Motor neuron (in vitro differentiated cells): ENCODE measurements at regions not wholly inside any gene's neighbourhood (a gene's known extent, or its start where the extent isn't known, plus 50 kb on each side); places are given as distances from the start of the nearest gene placed in this dataset.

Experiments
- ATAC-seq, 8 experiments: fragments of 200-7000 bp; cut with Tn5 transposase; replicated peaks in 6 of 8; 2 replicates each; pipeline ENCODE4 v1.8.0; 2021; ENCODE audit warnings: mild to moderate bottlenecking in 8 of 8, moderate library complexity in 8 of 8
- H3K27ac ChIP-seq, 2 donors: fragments of 250-450 bp; sonication (Bioruptor Pico); 2 replicates each; pipeline ENCODE4 v1.9.0; 2021; ENCODE audit warnings: antibody characterized with exemption in 2 of 2, mild to moderate bottlenecking in 2 of 2, moderate library complexity in 1 of 2
- H3K4me1 ChIP-seq, 2 donors: fragments of 250-450 bp; sonication (Bioruptor Pico); replicated peaks in 1 of 2; 2 replicates each; pipeline ENCODE4 v1.6.1; 2021; ENCODE audit warnings: antibody characterized with exemption in 2 of 2, mild to moderate bottlenecking in 2 of 2, moderate library complexity in 1 of 2
- H3K4me3 ChIP-seq, 5 donors: fragments of 250-450 bp; sonication (Bioruptor Pico); 2 replicates each; pipeline ENCODE4 v1.9.0; 2021; ENCODE audit warnings: antibody characterized with exemption in 5 of 5, mild to moderate bottlenecking in 5 of 5, moderate library complexity in 4 of 5
- WGBS, 10 experiments: fragments of 450-650 bp; shearing (Covaris generic); methylation state at CpG; one replicate each; pipeline ENCODE4 v1.0.0; 2022; 5-methylcytosine and 5-hydroxymethylcytosine counted together
- in situ Hi-C, 9 experiments: fragments of 400-800 bp; cut with MboI; loops; one replicate each; pipeline ENCODE4 v1.15.0; 2021; ENCODE audit warnings: low sequenced_read_pairs in 9 of 9, low pct_unique_long_range_greater_than_20kb in 2 of 9; ENCODE audit not compliant: unreplicated experiment in 9 of 9

GRCh38 chr1:94727846-94728715 is 92.1 kb upstream of the SLC44A3 start:
- no peak overlapping the region for H3K4me3 ChIP-seq
- no peaks in the 10 kb centered on the region for H3K4me1 ChIP-seq
- 7 to 96% (median 60%) methylated on average over 1 to 7 of the region's 7 CpGs; no CpG with 5 or more reads in 1 of the 10 experiments for WGBS, 10 experiments
- in situ Hi-C loops, result no loop called here
- peak in 3 of 8 experiments; percentile 38 to 61 (median 52) for ATAC-seq
- no peak overlapping the region for H3K27ac ChIP-seq

DNA sequence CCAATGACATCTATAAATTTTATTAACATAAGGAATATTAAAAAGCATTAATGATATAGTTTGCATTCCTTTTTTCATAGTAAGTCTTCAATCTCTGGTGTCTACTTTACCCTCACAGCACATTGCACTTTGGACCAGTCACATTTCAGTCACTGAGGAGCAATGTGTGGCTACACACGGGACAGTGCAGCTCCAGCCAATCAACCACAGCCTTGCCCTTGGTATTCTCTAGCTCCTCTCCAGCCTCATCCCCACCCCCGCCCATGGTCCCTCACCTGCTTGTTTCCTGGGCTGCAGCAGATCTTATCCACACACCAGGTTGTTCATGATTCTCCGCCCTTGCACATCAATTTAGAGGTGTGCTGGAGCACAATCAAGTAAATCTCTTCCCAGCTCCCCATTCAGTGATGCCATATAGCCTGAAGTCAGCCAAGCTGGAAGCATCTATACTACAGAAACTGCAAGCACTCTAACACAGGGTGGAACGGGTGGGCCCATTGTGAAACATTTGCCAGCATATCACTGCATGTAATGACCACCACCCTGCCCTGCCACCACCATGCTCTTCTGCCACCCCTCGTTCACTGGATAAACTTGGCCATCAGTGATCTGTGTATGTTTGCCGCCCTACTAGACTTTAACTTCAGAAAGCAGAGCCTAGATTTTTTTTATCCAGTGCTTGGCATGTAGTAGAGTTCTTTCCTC is 93.0 kb upstream of the SLC44A3 start:
- 33 to 100% (median 64%) methylated on average over 1 to 5 of the region's 6 CpGs; no CpG with 5 or more reads in 1 of the 10 experiments for WGBS, 10 experiments
- peak in 1 of 8 experiments; percentile 33 for ATAC-seq

GRCh38 chr1:94725566-94725965 is 94.6 kb upstream of the SLC44A3 start:
- no peak for ATAC-seq
- H3K27ac ChIP-seq, result no peak overlapping the region
- H3K4me1 ChIP-seq, result no peaks in the 10 kb centered on the region
- WGBS, 10 experiments, result 75 to 100% (median 86%) methylated on average over 1 to 3 of the region's 3 CpGs; no CpG with 5 or more reads in 3 of the 10 experiments
- no peak overlapping the region for H3K4me3 ChIP-seq
- in situ Hi-C loops, result no loop called here

More for the DNA sequence above, 93.0 kb upstream of the SLC44A3 start:
- H3K27ac ChIP-seq, result no peak overlapping the region
- H3K4me1 ChIP-seq, result no peaks in the 10 kb centered on the region
- H3K4me3 ChIP-seq, result no peak overlapping the region
- in situ Hi-C loops, result no loop called here

- WGBS, 10 experiments, result 73 to 80% (median 77%) methylated on average over 1 to 6 of the region's 6 CpGs; no CpG with 5 or more reads in 6 of the 10 experiments
- in situ Hi-C loops, result no loop called here
- ATAC-seq, result peak in 4 of 8 experiments; percentile 6 to 33 (median 23)
These were observed 96.3 kb upstream of the SLC44A3 start for GRCh38 chr1:94723894-94724293.

DNA sequence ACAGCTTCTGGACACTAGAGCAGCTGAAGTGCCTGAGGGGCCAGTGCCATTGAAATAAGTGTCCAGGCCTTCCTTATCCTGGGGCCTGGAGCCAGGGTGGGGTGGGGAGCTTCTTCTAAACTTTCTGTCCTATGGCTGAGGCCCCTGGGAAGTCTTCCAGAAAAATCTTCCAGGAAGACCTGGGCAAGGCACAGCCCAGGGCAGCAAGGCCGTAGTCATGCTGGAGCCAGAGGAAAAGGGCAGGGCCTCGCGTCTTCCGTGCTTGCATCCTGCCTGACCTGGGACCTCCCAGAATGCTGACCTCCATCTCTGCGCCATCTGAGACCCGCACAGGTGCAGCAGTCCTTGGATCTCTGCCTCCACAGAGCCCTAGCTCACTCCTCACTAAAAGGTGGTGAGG is 96.7 kb upstream of the SLC44A3 start:
- no peak overlapping the region for H3K4me3 ChIP-seq
- peak in 2 of 8 experiments; percentile 48 to 62 for ATAC-seq
- no peak overlapping the region for H3K27ac ChIP-seq
- in situ Hi-C loops, result no loop called here
- H3K4me1 ChIP-seq, result no peaks in the 10 kb centered on the region
- WGBS, 10 experiments, result 83 to 100% (median 90%) methylated on average over 2 to 6 of the region's 6 CpGs; no CpG with 5 or more reads in 5 of the 10 experiments

More at GRCh38 chr1:94723894-94724293, 96.3 kb upstream of the SLC44A3 start:
- Histone ChIP-seq H3K4me3 (no peak overlapping the region), H3K27ac (no peak overlapping the region), H3K4me1 (no peaks in the 10 kb centered on the region)

DNA sequence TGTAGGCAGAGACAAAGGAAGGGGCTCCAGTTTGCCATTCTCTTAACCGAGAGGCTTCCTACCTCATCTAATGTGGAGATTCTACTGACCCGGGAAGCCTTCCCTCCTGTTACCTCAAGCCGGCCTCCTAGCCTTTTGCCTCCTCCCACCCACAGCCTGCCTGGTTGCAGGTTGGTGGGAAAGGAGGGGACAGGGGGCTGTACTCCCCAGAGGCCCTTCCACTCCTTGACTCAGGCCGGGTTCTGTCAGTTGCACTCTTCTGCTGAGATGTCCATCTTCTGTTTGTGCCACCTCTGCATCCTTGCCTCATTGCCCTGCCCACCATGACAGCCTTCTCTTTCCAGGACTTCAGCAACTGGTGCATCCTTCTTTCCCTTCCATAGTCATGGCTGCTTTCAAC is 98.0 kb upstream of the SLC44A3 start:
- in situ Hi-C loops, result no loop called here
- no peak overlapping the region for H3K27ac ChIP-seq
- no peak overlapping the region for H3K4me3 ChIP-seq
- no peaks in the 10 kb centered on the region for H3K4me1 ChIP-seq
- WGBS, 10 experiments, result 65 to 100% (median 100%) methylated on average over 1 to 4 of the region's 4 CpGs; no CpG with 5 or more reads in 3 of the 10 experiments
- ATAC-seq, result no peak

DNA sequence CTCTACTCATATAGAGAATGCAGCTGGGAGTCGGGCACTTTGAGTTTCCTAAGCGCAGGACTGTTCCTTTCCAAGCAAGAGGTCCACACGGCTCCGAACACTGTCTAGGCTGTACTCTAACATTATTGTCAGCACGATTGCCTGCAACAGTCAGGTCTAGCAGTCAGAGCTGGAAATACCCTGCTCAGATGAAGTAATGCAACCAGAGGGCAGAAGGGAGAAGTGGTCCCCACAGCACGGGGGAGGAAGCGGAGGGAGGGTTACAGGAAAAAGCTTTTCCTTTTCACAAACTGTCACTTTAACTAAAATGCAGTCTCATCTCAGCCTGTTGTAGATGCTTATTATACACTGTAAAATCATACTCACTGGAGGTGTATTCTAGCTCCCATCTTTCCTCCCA is 98.9 kb upstream of the SLC44A3 start:
- Histone ChIP-seq H3K27ac (no peak overlapping the region), H3K4me3 (no peak overlapping the region), H3K4me1 (no peaks in the 10 kb centered on the region)
- ATAC-seq, result no peak
- in situ Hi-C loops, result no loop called here
- 20 to 95% (median 89%) methylated on average over 1 to 7 of the region's 7 CpGs; no CpG with 5 or more reads in 5 of the 10 experiments for WGBS, 10 experiments

- Histone ChIP-seq H3K4me1 (no peaks in the 10 kb centered on the region), H3K4me3 (no peak overlapping the region), H3K27ac (no peak overlapping the region)
- no peak for ATAC-seq
- WGBS, 10 experiments, result 17 to 98% (median 83%) methylated on average over 1 to 7 of the region's 7 CpGs; no CpG with 5 or more reads in 3 of the 10 experiments
- in situ Hi-C loops, result no loop called here
These were observed 100.0 kb upstream of the SLC44A3 start for GRCh38 chr1:94719926-94720793.

GRCh38 chr1:94716965-94717364 is 103.2 kb upstream of the SLC44A3 start:
- ATAC-seq, result no peak
- no peaks in the 10 kb centered on the region for H3K4me1 ChIP-seq
- in situ Hi-C loops, result no loop called here
- H3K27ac ChIP-seq, result no peak overlapping the region
- no peak overlapping the region for H3K4me3 ChIP-seq
- WGBS, 10 experiments, result 61 to 100% (median 93%) methylated on average over 1 to 2 of the region's 2 CpGs

GRCh38 chr1:94715321-94715720 is 104.8 kb upstream of the SLC44A3 start:
- Histone ChIP-seq H3K4me1 (peaks cover 0 to 3% of the 10 kb centered on the region in 2 donors), H3K4me3 (no peak overlapping the region), H3K27ac (no peak overlapping the region)
- 60 to 100% (median 92%) methylated on average over 1 to 5 of the region's 5 CpGs; no CpG with 5 or more reads in 1 of the 10 experiments for whole genome bisulfite sequencing, 10 experiments
- ATAC-seq, result no peak
- in situ Hi-C loops, result no loop called here

GRCh38 chr1:94714552-94714951 is 105.6 kb upstream of the SLC44A3 start:
- in situ Hi-C loops, result no loop called here
- H3K4me1 ChIP-seq, result peaks cover 0 to 3% of the 10 kb centered on the region in 2 donors
- WGBS, 10 experiments, result 60 to 100% (median 87%) methylated on average over 1 to 4 of the region's 4 CpGs; no CpG with 5 or more reads in 1 of the 10 experiments
- no peak for ATAC-seq
- no peak overlapping the region for H3K27ac ChIP-seq
- H3K4me3 ChIP-seq, result no peak overlapping the region

DNA sequence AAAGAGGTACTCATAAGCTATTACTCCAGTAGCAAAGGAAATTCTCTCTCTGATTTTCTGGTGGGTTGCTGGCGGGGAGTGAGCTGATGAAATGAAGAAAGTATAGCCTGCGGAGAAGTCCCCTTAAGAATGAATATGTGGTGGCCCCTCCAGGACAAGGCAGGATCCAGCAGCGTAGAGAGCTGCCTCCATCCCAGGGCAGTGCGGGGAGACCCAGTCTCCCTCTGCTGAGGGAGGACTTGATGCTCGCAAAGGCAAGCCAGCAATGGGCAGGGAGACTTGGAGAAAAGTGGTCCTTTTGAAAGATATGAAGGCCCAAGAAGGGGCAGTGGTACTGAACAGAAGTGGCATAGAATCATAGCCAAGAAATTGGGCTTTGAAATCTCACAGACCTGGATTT is 106.0 kb upstream of the SLC44A3 start:
- in situ Hi-C loops, result no loop called here
- Histone ChIP-seq H3K27ac (no peak overlapping the region), H3K4me3 (no peak overlapping the region), H3K4me1 (peaks cover 0 to 3% of the 10 kb centered on the region in 2 donors)
- WGBS, 10 experiments, result 20 to 100% (median 97%) methylated on average over 1 to 5 of the region's 5 CpGs; no CpG with 5 or more reads in 1 of the 10 experiments
- ATAC-seq, result peak in 1 of 8 experiments; percentile 9
